ENCODE measurements at regions not wholly inside any gene's neighbourhood (a gene's known extent, or its start where the extent isn't known, plus 50 kb on each side); places are given as distances from the start of the nearest gene placed in this dataset.

DNA sequence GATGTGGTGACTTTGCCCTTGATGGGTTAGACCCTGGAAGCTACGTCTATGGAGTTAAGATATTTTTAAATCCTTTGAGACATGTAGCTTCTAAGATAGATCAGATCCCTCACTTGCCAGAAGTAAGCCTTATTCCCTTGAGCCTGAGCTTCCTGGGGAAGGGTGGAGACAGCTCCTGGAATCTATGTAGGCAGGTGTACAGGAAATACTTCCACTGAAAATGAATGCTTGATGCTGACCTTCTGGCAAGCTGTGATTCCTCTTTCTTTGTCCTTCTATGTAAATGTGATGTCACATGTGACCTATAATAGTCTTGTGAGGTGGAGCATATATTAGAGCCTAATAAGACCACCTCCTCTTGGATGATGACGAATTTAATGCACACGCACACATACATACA, 1152.0 kb upstream of the ACO1 start:
- no peaks in the 10 kb centered on the region for H3K27me3 Mint-ChIP-seq (ENCODE audit: insufficient read depth)
- H3K4me1 Mint-ChIP-seq: no peaks in the 10 kb centered on the region
- no peak overlapping the region for H3K4me3 Mint-ChIP-seq
- Histone ChIP-seq H3K9me3 (ENCODE audit: control insufficient read depth, low read length) (peaks cover 8% of the 10 kb centered on the region), H3K9ac (ENCODE audit: extremely low read depth, low read length, poor library complexity, severe bottlenecking) (no peak overlapping the region), H3K27ac (ENCODE audit: low read depth, low read length) (no peak overlapping the region), H3K4me3 (ENCODE audit: low read length) (no peak overlapping the region), H3K36me3 (ENCODE audit: control insufficient read depth, insufficient read depth, low read length) (no peaks in the 10 kb centered on the region), H3K27me3 (ENCODE audit: control insufficient read depth, insufficient read depth, low read length, poor library complexity, severe bottlenecking) (no peaks in the 10 kb centered on the region), H3K4me1 (ENCODE audit: control insufficient read depth, insufficient read depth, low read length) (no peaks in the 10 kb centered on the region)
- H3K9me3 Mint-ChIP-seq: peaks cover 30% of the 10 kb centered on the region
- H3K36me3 Mint-ChIP-seq (ENCODE audit: low read depth): peaks cover 7% of the 10 kb centered on the region
- TF ChIP-seq, protein P1, sequence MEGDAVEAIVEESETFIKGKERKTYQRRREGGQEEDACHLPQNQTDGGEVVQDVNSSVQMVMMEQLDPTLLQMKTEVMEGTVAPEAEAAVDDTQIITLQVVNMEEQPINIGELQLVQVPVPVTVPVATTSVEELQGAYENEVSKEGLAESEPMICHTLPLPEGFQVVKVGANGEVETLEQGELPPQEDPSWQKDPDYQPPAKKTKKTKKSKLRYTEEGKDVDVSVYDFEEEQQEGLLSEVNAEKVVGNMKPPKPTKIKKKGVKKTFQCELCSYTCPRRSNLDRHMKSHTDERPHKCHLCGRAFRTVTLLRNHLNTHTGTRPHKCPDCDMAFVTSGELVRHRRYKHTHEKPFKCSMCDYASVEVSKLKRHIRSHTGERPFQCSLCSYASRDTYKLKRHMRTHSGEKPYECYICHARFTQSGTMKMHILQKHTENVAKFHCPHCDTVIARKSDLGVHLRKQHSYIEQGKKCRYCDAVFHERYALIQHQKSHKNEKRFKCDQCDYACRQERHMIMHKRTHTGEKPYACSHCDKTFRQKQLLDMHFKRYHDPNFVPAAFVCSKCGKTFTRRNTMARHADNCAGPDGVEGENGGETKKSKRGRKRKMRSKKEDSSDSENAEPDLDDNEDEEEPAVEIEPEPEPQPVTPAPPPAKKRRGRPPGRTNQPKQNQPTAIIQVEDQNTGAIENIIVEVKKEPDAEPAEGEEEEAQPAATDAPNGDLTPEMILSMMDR (conservative IDR thresholded peaks at IDR 0.05): no peak
- WGBS, 2 experiments (ENCODE audit: insufficient coverage in 1 of 2, insufficient read length in 1 of 2): 91% methylated on average over 3 of the region's 3 CpGs; no CpG with 5 or more reads in 1 of the 2 experiments
- H3K27ac Mint-ChIP-seq: no peak overlapping the region
- DNase-seq: no peak

DNA sequence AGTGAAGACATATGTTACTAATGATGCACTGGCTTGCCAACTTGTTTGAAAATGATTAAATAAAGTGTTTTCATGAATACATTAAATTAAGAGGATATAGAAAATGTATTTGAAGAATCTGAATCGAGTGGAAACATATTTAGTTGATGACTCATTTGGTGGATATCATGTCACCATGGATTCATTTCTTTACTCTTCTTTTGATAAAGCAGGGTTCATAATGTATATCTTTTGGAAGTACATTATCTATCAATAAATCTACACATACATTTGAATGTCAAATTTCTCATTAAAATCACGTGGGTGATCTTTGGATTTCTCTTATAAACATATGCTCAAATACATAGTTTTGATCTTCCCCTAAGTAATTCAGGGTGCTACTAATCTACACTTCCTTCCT, 1148.1 kb upstream of the ACO1 start:
- H3K4me3 ChIP-seq (ENCODE audit: low read length): no peak overlapping the region
- Mint-ChIP-seq H3K27ac (no peak overlapping the region), H3K27me3 (ENCODE audit: insufficient read depth) (no peaks in the 10 kb centered on the region), H3K9me3 (peaks cover 3% of the 10 kb centered on the region), H3K36me3 (ENCODE audit: low read depth) (peaks cover 2% of the 10 kb centered on the region), H3K4me1 (peaks cover 10% of the 10 kb centered on the region), H3K4me3 (no peak overlapping the region)
- no peak overlapping the region for H3K9ac ChIP-seq (ENCODE audit: extremely low read depth, low read length, poor library complexity, severe bottlenecking)
- no peaks in the 10 kb centered on the region for H3K9me3 ChIP-seq (ENCODE audit: control insufficient read depth, low read length)
- DNase-seq: no peak
- TF ChIP-seq, protein P1 (conservative IDR thresholded peaks at IDR 0.05): no peak
- no peaks in the 10 kb centered on the region for H3K27me3 ChIP-seq (ENCODE audit: control insufficient read depth, insufficient read depth, low read length, poor library complexity, severe bottlenecking)
- H3K27ac ChIP-seq (ENCODE audit: low read depth, low read length): no peak overlapping the region
- no peaks in the 10 kb centered on the region for H3K4me1 ChIP-seq (ENCODE audit: control insufficient read depth, insufficient read depth, low read length)
- H3K36me3 ChIP-seq (ENCODE audit: control insufficient read depth, insufficient read depth, low read length): no peaks in the 10 kb centered on the region
- WGBS, 2 experiments (ENCODE audit: insufficient coverage in 1 of 2, insufficient read length in 1 of 2): 57% methylated on average over 2 of the region's 2 CpGs; no CpG with 5 or more reads in 1 of the 2 experiments

DNA sequence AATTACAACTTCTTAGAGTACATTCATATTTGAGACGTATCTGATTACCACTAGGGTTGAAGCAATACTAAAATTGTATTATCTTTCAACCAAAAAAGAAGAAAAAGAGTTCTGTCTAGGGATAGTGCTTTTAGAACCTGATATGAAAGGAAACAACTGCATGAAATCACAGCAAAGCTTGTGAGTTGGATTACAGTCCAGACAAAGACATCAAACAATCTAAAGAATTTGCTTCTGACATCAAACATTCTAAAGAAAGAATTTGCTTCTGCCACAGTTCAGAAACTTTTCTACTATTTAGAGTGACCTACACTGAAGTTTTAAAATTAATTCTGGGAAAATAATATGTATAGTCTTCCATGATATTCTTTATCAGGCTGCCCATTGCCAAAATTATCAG, 1141.1 kb upstream of the ACO1 start:
- TF ChIP-seq, protein P1 (conservative IDR thresholded peaks at IDR 0.05): no peak
- no peak overlapping the region for H3K27ac ChIP-seq (ENCODE audit: low read depth, low read length)
- no peak overlapping the region for H3K9ac ChIP-seq (ENCODE audit: extremely low read depth, low read length, poor library complexity, severe bottlenecking)
- Mint-ChIP-seq H3K9me3 (no peaks in the 10 kb centered on the region), H3K4me1 (peaks cover 21% of the 10 kb centered on the region), H3K27me3 (ENCODE audit: insufficient read depth) (no peaks in the 10 kb centered on the region), H3K27ac (no peak overlapping the region), H3K4me3 (no peak overlapping the region), H3K36me3 (ENCODE audit: low read depth) (no peaks in the 10 kb centered on the region)
- H3K4me3 ChIP-seq (ENCODE audit: low read length): no peak overlapping the region
- peaks cover 2% of the 10 kb centered on the region for H3K4me1 ChIP-seq (ENCODE audit: control insufficient read depth, insufficient read depth, low read length)
- H3K9me3 ChIP-seq (ENCODE audit: control insufficient read depth, low read length): no peaks in the 10 kb centered on the region
- 80% methylated on average over 1 of the region's 1 CpG; no CpG with 5 or more reads in 1 of the 2 experiments for WGBS, 2 experiments (ENCODE audit: insufficient coverage in 1 of 2, insufficient read length in 1 of 2)
- H3K36me3 ChIP-seq (ENCODE audit: control insufficient read depth, insufficient read depth, low read length): no peaks in the 10 kb centered on the region
- no peaks in the 10 kb centered on the region for H3K27me3 ChIP-seq (ENCODE audit: control insufficient read depth, insufficient read depth, low read length, poor library complexity, severe bottlenecking)
- no peak for DNase-seq
